ENCODE measurements at regions not wholly inside any gene's neighbourhood (a gene's known extent, or its start where the extent isn't known, plus 50 kb on each side); places are given as distances from the start of the nearest gene placed in this dataset.
"Not testable (repeated sequence)": the region's sequence is repeated elsewhere in the genome, so short reads cannot be mapped to it uniquely, and the experiment has no call there.

DNA sequence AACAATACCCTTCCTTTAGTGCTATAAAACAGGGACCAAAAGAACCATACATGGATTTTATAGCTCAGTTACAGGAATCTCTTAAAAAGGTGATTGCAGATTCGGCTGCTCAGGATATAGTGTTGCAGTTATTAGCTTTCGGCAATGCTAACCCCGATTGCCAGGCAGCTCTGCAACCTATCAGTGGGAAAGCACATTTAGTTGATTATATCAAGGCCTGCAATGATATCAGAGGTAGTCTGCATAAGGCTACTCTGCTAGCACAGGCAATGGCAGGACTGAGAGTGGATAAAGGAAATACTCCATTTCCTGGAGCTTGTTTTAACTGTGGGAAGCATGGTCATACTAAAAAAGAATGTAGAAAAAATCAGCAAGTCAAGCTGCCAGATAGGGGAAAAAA, 327.7 kb downstream of the REEP3 start:
- DNase-seq (ENCODE audit: low spot score): not testable (repeated sequence)

DNA sequence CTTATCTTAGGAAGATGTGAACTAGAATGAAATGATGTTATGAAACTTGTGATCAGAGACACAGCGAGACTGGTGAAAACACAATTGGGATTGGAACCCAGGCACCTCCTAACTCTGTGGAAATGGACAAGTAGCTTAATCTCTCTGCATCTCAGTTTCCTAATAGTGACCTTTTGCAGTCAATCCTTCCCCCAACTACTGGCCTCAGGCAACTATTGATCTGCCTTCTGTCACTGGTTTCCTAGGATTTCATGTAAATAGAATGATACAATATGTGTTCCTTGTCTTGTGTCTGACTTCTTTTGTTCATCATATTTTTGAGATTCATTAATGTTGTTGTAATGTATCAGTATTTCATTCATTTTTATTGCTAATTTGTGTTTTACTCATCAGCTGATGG, 341.7 kb downstream of the REEP3 start:
- DNase-seq (ENCODE audit: low spot score): no peak

DNA sequence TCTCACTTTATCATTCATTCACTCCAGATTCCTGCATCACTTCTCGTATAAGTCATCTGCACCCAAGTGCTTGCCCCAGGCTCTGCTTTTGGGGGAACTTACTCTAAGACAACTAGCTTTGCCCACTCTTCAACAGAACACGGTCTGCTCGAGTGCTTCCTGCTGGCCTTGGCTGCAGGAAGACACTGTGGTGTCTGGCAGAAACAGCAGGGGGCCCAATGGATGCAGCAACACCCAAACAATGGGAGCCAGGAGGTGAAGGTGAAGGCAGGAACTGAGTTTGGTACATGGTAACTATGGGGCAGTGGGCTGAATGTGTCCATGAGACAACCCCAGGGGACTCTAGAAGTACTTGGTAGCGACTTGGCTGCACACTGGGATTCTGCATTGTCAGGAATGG, 344.0 kb downstream of the REEP3 start:
- no peak for DNase-seq (ENCODE audit: low spot score)

DNA sequence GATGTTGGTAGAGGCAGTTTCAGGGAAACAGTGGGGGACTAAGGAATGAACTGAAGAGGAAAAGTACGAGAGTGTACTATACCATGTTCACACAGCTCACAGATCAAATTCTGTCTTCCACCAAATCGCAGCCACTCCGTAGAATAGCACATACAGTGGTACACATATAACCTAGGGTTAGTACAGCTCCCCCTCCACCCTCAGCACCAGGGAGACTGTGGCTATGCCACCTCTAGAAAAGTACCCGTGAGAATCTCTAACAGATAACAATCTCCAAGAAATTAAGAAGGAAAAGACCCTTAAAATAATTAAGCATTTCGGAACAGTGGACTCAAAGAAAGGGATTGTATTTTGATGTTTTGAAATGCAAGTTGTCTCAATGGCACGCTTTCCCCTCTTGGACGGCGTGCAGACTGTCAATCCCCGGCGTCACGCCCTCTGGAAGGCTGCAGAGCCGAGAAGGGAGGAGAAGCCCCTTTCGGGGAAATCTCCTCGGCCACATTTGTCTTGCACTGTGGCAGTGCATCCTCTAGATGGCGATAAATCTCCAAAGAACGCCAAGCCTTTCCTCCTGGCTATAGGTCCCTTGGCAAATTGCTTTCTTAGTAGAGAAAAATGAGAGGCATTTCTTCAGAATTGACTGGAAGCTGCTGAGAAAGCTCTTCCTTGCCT, 345.0 kb downstream of the REEP3 start:
- DNase-seq (ENCODE audit: low spot score): peak; percentile 73

DNA sequence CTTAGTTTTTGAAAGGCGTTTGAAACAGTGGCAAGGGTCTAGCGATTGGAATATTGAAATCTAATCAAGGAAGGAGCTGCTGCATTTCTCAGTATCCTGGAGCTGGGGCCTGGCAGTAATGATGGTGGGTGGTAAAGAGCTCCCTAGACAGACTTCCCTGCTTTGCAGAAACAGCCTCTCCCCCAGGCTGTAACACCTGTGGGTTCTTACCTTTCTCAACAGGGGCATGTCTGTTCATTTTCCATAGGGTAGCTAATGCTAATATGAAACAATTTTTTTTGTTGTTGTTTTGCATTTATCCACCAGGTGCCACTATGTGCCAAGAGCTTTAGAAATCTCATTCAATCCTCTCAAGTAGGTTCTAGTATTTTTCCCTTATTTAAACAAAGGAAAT, 345.5 kb downstream of the REEP3 start:
- no peak for DNase-seq (ENCODE audit: low spot score)

DNA sequence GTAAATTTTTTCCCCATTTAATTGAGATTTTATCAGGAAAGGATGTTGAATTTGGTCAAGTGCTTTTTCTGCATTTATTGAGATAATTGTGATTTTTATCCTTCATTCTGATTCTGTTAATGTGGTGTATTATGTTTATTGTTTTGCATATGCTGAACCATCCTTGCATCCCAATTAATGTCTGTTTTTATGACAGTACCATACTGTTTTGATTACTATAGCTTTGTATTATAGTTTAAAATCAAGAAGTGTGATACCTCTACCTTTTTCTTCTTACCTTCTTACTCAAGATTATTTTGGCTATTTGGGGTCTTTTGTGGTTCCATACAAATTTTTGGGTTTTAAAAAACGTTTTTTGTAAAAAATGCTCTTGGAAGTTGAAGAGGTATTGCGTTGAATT, 357.2 kb downstream of the REEP3 start:
- no peak for DNase-seq (ENCODE audit: low spot score)

DNA sequence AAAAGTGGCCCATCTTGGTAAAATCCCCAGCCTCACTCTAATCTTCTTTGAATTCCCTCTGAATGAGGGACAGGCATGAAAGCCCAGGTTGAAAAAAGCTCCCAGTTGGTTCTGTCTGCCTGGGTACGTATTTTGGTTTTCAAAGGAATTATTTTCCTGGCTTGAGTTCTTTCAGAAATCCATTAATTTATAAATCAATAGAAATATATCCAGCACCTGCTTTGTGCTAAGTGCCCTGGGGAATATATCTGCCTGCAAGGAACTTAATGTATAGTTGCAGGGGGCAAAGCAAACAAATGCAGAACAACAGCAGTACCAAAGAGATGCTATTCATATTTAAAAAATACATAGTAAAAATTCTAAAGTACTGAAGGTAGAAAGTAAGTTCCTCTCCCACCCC, 362.7 kb downstream of the REEP3 start:
- DNase-seq (ENCODE audit: low spot score): no peak

DNA sequence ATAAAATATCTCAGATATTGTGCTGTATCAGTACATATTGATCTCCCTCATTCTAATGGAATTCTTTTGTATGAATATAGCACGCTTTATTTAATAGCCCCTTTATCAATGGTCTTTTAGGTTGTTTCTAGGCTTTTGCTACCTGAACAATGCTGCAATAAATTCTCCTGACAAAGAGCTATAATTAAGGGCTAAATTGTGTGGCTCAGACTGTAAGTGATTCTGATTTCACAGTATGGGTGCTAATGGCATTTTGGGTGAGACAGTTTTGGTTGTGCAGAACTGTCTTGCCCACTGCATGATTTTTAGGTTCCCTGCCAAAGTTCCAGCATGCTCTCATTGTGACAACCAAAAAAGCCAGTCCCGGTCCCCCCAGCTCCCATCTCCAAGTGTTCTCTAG, 363.2 kb downstream of the REEP3 start:
- DNase-seq (ENCODE audit: low spot score): no peak

DNA sequence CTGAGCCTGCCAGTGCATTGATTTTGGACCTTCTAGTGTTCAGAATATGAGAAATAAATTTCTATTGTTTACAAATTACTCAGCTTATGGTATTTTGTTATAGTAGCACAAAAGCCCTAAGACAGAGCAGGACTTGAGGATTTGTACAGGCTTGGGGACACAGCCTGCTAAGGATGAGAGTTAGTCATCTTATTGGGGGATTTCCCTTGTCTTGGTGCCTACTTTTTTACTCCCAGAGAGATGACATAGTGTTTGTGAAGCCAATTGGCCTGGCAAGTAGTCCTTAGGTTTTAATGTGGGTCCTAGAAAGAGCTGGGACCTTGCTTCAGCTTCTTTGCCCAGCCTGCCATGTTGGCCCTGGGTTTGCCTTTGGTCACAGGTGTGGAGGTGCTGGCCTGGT, 364.0 kb downstream of the REEP3 start:
- DNase-seq (ENCODE audit: low spot score): no peak

DNA sequence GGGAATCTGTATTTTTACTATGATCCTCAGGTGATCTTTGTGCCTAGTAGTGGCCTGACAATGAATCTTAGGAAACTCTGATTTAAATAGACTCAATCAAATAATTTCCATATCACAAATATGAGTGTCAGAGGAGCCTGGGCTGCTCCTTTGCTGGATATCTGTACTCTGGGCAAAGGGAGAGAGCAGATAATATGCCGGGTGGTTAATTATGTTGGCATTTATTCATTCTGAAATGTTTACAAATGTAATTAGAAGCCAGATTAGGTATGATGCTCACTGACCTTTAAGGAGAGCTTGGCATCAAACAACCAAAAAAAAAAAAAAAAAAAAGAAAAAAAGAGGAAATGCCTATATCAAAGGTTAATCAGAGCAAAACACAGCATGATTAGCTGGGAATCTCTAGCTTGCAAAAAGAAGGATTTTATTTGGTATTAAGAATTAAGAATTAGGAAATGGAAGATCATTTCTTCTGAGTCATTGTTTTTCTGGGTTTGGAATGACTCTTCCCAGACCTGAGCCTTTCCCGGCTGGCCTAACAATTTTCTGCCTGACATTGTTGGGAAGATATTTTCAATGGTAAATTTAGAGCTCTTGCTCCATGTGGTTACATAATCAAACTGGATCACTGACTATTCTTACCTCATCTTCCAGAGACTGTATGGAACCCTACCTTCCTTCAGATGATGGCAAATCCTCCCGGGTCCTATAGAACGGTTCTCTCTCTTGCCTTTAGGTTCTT, 365.3 kb downstream of the REEP3 start:
- DNase-seq (ENCODE audit: low spot score): no peak

DNA sequence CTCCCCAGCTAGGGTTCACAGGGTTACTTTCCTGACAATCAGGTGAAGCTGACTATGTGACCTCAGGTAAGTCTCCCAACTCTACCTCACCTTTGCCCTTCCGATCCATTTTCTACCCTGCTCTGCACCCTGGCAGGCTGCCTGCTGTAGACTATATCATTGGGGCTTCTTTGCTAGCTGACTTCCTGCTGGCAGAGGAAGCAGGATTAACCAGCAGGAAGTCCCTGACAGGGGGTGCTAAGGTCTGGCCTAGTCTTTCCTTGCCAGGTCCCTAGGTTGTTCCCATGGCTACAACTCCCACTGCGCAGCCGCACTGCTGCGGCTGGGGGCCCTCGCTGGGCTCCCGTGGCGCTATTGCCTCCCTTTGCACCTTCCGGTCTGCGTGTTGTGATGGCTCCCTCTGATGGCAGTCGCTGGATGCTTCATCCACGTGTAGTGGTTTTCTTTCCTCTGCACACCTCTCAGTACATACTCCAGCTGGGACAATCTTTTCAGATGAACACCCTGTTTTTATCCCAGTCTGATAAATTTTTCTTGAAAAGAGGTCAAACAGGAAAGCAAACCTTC, 365.9 kb downstream of the REEP3 start:
- no peak for DNase-seq (ENCODE audit: low spot score)

DNA sequence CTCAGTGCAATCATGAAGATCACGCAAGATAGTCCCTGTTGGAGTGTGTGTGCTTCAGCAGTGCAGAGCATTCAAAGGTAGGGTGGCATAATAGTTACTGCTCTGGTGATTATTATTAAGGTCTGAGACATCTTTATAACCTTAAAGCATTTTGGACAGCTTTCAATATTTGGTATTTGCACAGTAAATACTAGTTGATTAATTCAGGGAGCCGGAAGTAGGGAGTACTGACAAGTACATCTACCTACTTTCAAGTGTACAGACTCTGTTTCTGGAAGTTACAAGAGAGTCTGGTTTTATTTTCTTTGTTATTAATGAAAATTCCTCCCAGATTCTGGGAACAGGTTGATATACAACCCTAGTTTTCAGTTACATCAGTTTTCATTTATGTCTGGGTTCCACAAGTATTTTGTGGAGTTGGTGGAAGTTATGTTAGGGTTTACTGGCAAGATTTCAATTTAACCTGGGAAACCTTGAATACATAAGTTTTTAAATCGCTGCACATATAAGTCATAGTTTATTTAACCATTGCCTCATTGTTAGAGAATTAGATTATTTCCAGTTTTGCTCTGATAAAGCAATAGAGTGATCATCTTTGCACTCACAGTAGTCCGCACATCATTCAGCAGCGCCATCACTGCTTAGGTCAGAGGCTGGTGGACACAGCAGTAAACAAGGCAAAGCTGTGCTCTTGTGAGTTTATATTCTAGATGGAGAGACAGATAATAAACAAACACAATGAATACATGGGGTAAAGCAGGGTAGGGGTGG, 366.6 kb downstream of the REEP3 start:
- DNase-seq (ENCODE audit: low spot score): no peak

DNA sequence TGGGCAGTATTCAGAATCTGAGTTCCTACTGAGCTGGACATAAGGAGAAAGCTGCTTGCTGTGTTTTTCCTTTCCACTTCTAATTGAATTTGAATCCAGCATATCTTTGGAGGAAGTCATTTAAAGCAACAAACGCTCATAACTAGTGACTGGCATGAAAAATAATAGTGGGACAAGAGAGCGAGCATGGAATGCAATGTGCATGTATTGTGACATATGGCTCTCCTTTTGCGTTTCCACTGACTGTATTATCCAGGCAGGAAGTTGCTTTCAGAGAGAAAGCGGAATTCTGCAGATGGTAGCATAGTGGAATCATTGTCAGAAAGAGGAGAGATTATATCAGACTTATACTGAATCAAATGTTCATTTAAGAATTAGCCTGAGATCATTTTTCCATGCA, 368.6 kb downstream of the REEP3 start:
- DNase-seq (ENCODE audit: low spot score): peak; percentile 9

DNA sequence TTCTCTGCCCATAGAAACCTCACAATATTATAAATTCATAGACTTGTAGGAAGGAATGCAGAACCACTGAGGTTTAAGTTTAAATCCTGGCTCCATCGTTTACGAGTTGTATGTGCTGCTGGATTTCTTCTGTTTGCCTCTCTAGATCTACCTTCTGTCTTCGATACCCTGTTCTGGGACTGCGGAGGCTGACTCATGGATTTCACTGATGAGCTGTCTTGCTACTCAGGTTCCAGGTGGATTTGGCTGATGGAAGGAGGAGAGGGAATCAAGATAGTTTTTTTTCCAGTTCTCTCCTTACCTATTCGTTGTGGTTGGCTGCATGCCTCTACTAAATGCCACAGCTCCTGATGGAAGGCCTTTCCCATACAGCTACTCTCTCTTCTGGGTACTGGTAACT, 375.8 kb downstream of the REEP3 start:
- DNase-seq (ENCODE audit: low spot score): no peak

DNA sequence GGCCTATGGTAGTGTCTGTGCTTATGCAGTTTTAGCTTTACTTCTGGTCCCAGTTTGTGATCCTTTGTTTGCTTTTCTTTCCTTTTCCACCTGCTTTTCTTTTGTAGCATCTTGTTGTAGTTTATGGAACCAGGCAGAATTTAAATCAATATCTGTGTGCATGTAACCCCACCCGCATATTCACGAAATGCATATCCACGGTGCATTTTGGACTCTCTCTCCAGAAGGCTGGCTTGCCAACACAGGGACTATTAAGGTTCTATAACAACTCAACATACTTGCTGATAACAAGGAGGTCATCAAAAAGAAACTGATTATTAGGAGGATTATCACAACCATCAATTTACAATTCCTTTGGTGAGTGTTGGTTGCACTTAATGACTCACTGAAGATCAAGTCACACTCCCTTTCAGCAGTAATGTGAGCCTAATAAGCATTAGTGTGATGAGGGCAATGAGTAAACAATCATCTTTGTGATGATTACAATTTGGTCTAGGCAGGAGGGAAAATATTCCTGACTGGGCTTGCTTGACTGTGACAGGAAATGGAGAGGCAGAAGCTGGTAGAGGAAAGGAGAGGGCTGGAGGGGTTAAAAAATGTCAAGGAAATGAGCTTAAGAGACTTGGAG, 378.6 kb downstream of the REEP3 start:
- no peak for DNase-seq (ENCODE audit: low spot score)

DNA sequence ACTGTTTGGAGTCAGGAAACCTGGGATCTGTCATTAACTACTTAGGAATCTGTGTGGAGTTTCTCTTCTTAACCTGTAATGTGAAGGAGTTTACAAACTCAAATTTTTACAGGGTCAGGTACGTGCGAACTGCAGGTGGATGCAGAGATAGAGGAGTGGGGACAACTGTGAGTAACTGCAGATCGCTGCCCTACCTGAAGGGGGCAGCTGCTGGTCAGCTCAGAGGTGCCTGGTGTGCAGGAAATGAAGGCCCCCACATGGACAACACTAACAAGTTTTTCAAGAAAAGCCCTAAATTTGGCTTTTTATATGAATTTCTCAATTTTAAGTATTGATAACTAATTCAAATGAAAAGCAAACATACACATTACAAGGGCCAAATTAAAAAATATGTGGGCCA, 380.0 kb downstream of the REEP3 start:
- DNase-seq (ENCODE audit: low spot score): no peak

DNA sequence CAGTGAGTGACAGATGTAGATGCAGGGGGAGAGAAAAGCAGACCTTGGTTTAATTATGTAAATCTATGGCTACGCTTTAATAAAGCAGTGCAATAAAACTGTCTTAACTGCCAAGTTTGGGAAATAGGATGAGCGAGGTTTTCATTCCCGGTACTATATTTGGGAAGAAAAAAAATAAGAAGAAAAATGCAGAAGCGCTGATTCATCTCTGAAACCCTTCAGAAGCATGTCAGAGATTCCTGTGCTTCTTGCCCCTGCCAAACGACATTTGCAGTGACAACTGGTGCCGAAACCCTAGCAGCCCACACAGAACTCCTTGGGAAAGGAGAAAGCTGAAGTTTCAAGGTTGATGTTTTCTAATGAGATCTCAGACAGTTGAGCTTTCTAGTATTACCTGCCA, 380.7 kb downstream of the REEP3 start:
- DNase-seq (ENCODE audit: low spot score): no peak

DNA sequence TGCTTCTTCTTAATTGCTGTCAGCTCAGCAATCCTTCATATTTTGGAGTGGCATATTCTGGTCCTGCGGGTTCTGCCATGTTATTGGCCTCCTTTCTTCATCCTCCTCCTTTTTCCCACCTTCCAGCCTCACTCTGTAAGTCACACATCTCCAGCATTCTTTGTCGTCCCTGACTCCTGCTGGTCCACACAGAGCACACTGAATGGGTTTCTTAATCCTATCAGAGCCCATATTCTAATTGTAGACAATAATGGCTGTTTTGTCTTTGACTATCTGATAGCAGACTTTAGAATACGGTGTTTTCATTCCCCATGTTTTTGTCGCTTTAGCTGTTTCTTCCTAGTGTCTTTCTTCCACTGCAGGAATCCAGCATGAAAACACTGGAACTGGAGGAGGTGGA, 389.6 kb downstream of the REEP3 start:
- no peak for DNase-seq (ENCODE audit: low spot score)

DNA sequence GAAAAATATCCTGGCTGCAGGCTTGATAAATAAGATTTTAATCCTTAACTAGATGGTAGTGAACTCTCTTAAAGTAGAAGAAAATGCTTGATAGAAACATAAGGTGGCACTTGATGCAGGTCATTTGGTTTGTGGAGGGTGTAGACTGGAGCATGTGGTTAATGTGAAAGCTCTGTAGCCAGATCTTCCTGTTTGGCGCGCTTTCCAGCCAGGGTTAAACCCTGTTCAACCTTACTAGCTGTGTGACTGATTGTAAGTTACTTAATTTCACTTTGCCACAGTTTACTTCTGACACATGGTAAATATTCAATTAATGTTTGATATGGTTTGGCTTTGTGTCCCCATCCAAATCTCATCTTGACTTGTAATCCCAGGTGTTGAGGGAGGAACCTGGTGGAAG, 394.0 kb downstream of the REEP3 start:
- no peak for DNase-seq (ENCODE audit: low spot score)

DNA sequence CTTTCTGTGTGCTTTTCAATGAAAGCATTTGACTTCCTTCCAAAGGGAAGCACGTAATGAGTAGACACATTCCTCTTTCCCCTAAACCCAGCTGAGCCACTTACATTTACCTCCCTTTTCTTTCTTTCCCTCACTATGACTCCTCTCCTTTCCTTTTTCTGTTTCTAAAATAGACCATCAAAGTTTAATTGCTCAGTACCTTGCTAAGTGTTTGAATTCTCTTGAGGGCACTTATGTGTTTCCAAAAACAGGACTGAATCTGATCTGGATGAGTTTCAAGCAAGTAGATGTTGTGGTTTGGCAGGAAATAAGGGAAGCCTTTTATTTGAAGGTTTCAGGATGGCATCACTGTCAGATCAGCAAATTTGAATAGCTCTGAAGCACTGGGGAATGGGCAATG, 396.2 kb downstream of the REEP3 start:
- no peak for DNase-seq (ENCODE audit: low spot score)

DNA sequence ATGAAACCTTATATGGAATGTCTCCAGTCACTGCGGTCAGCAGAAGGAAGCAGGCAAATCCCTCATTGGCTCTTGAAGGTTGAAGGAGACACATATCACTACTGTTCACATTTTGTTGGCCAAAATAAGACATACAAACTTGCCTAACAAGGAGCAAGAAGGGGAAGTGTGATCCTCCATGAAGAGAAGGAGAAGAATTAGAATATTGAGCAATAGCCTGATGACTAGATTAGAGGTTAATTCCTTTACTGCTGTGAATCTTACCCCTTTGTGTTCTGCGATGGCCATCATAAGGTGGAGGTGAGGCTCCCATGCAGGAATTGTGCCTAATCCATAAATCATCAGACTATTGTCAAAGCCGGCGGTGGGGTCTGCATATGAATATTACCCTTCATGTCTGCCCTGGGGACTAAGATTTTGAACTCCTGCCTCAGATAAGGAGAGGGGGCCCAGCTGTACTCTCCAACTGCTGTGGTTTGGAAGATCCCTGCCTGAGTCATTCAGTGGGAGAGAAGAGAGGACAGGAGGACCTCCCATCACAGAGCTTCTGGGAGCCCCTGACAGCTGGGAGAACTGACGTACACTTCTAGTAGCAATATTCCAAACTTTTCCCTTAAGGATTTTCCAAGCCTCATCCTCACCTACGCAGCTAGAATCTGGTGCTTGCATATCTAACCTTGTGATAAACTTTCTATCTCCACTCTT, 398.5 kb downstream of the REEP3 start:
- DNase-seq (ENCODE audit: low spot score): no peak

DNA sequence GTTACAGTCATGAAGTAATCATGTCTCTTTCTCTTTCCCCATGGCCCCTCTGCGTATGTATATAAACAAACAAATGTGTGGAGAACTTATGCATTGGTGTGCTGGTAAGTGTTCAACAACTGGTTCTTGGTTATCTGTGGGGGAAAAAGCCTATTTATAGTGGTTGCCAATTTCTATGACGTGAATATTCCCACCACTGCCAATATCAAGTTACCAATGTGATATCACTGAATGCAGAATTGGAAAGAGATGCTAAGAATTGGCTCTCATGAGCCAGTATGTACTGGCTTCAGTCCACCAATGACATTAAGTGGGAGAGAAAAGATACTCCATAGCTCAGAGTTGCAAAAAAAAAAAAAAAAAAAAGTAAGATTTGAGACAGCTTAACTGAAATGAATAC, 399.7 kb downstream of the REEP3 start:
- DNase-seq (ENCODE audit: low spot score): no peak

Measured in Ammon's horn (tissue), 1 donor.